Stimulated activated naive B cell treated with anti-CD40 and anti-IgM and Interleukin-4, amounts not matched to agents 10 μg/mL and 1 μg/mL and 100 μg/mL, for 72 hours (primary cell): ENCODE measurements at regions not wholly inside any gene's neighbourhood (a gene's known extent, or its start where the extent isn't known, plus 50 kb on each side); places are given as distances from the start of the nearest gene placed in this dataset.

Experiments used
- ATAC-seq, 2 donors: fragments of 150-1000 bp; cut with Tn5 transposase; replicated peaks; 2 replicates each; pipeline ENCODE4 v1.10.0; 2021; ENCODE audit warnings: moderate library complexity in 1 of 2
- DNase-seq: peaks from one replicate; pipeline ENCODE4 v3.0.0; 2021
- H3K27ac Mint-ChIP-seq: one replicate; pipeline ENCODE4 v1.8.0; 2022; ENCODE audit warnings: mild to moderate bottlenecking, mixed read lengths
- H3K27me3 Mint-ChIP-seq, 2 donors: one replicate each; pipeline ENCODE4 v1.8.0; 2022; ENCODE audit warnings: mixed read lengths in 2 of 2
- H3K36me3 Mint-ChIP-seq, 2 donors: one replicate each; pipeline ENCODE4 v1.8.0; 2022; ENCODE audit warnings: mixed read lengths in 2 of 2, mild to moderate bottlenecking in 1 of 2
- H3K4me1 Mint-ChIP-seq, 2 donors: one replicate each; pipeline ENCODE4 v1.8.0; 2022; ENCODE audit warnings: mixed read lengths in 2 of 2, mild to moderate bottlenecking in 1 of 2
- H3K4me3 Mint-ChIP-seq, 2 donors: one replicate each; pipeline ENCODE4 v1.8.0; 2022; ENCODE audit warnings: mild to moderate bottlenecking in 2 of 2, mixed read lengths in 2 of 2, moderate library complexity in 1 of 2
- H3K9me3 Mint-ChIP-seq, 2 donors: one replicate each; pipeline ENCODE4 v1.8.0; 2022; ENCODE audit warnings: mixed read lengths in 2 of 2, mild to moderate bottlenecking in 1 of 2

GRCh38 chr2:185607945-185608344, 130.7 kb upstream of the FSIP2 start:
- ATAC-seq: no peak
- no peaks in the 10 kb centered on the region for H3K36me3 Mint-ChIP-seq
- no peaks in the 10 kb centered on the region for H3K27me3 Mint-ChIP-seq
- H3K4me1 Mint-ChIP-seq: no peaks in the 10 kb centered on the region
- H3K27ac Mint-ChIP-seq: no peak overlapping the region
- no peak for DNase-seq
- peaks cover 0 to 1% of the 10 kb centered on the region in 2 donors for H3K9me3 Mint-ChIP-seq
- H3K4me3 Mint-ChIP-seq: no peak overlapping the region

- DNase-seq: no peak
- Mint-ChIP-seq H3K9me3 (peaks cover 0 to 1% of the 10 kb centered on the region in 2 donors), H3K4me1 (no peaks in the 10 kb centered on the region), H3K27ac (no peak overlapping the region), H3K36me3 (no peaks in the 10 kb centered on the region), H3K27me3 (no peaks in the 10 kb centered on the region), H3K4me3 (no peak overlapping the region)
- ATAC-seq: no peak
These were observed 129.8 kb upstream of the FSIP2 start for GRCh38 chr2:185608799-185609198.

- H3K4me3 Mint-ChIP-seq: no peak overlapping the region
- no peaks in the 10 kb centered on the region for H3K27me3 Mint-ChIP-seq
- H3K9me3 Mint-ChIP-seq: peaks cover 4 to 5% of the 10 kb centered on the region in 2 donors
- no peak overlapping the region for H3K27ac Mint-ChIP-seq
- no peaks in the 10 kb centered on the region for H3K4me1 Mint-ChIP-seq
- no peaks in the 10 kb centered on the region for H3K36me3 Mint-ChIP-seq
- ATAC-seq (no peak), DNase-seq (no peak)
These were observed 128.3 kb upstream of the FSIP2 start for GRCh38 chr2:185610301-185610700.

- Mint-ChIP-seq H3K36me3 (no peaks in the 10 kb centered on the region), H3K4me1 (no peaks in the 10 kb centered on the region), H3K4me3 (no peak overlapping the region), H3K9me3 (peaks cover 8 to 13% of the 10 kb centered on the region in 2 donors), H3K27me3 (no peaks in the 10 kb centered on the region), H3K27ac (no peak overlapping the region)
- no peak for DNase-seq
- no peak for ATAC-seq
These were observed 120.0 kb upstream of the FSIP2 start for GRCh38 chr2:185618625-185619024.

- no peak for DNase-seq
- no peak overlapping the region for H3K4me3 Mint-ChIP-seq
- H3K27me3 Mint-ChIP-seq: no peaks in the 10 kb centered on the region
- no peaks in the 10 kb centered on the region for H3K36me3 Mint-ChIP-seq
- no peaks in the 10 kb centered on the region for H3K4me1 Mint-ChIP-seq
- no peak overlapping the region for H3K27ac Mint-ChIP-seq
- H3K9me3 Mint-ChIP-seq: no peaks in the 10 kb centered on the region
- no peak for ATAC-seq
These were observed 113.0 kb upstream of the FSIP2 start for GRCh38 chr2:185625604-185626003.

GRCh38 chr2:185628985-185629384, 109.6 kb upstream of the FSIP2 start:
- Mint-ChIP-seq H3K27ac (no peak overlapping the region), H3K36me3 (no peaks in the 10 kb centered on the region)
- no peak for ATAC-seq

GRCh38 chr2:185633621-185634020, 105.0 kb upstream of the FSIP2 start:
- H3K4me1 Mint-ChIP-seq: no peaks in the 10 kb centered on the region
- ATAC-seq (no peak), DNase-seq (no peak)
- H3K4me3 Mint-ChIP-seq: no peak overlapping the region
- H3K9me3 Mint-ChIP-seq: peaks cover 0 to 2% of the 10 kb centered on the region in 2 donors
- H3K27me3 Mint-ChIP-seq: no peaks in the 10 kb centered on the region
- no peak overlapping the region for H3K27ac Mint-ChIP-seq
- H3K36me3 Mint-ChIP-seq: no peaks in the 10 kb centered on the region

More at GRCh38 chr2:185628985-185629384, 109.6 kb upstream of the FSIP2 start:
- DNase-seq: no peak
- no peaks in the 10 kb centered on the region for H3K4me1 Mint-ChIP-seq
- no peak overlapping the region for H3K4me3 Mint-ChIP-seq
- H3K9me3 Mint-ChIP-seq: no peaks in the 10 kb centered on the region
- H3K27me3 Mint-ChIP-seq: no peaks in the 10 kb centered on the region

GRCh38 chr2:185638771-185639170, 99.8 kb upstream of the FSIP2 start:
- Mint-ChIP-seq H3K4me1 (no peaks in the 10 kb centered on the region), H3K27me3 (no peaks in the 10 kb centered on the region), H3K27ac (no peak overlapping the region), H3K9me3 (peaks cover 0 to 3% of the 10 kb centered on the region in 2 donors), H3K36me3 (no peaks in the 10 kb centered on the region), H3K4me3 (no peak overlapping the region)
- ATAC-seq: no peak
- DNase-seq: no peak

GRCh38 chr2:185640588-185640987, 98.0 kb upstream of the FSIP2 start:
- peaks cover 0 to 2% of the 10 kb centered on the region in 2 donors for H3K9me3 Mint-ChIP-seq
- no peaks in the 10 kb centered on the region for H3K27me3 Mint-ChIP-seq
- H3K27ac Mint-ChIP-seq: no peak overlapping the region
- no peaks in the 10 kb centered on the region for H3K4me1 Mint-ChIP-seq
- no peaks in the 10 kb centered on the region for H3K36me3 Mint-ChIP-seq
- H3K4me3 Mint-ChIP-seq: no peak overlapping the region
- DNase-seq (no peak), ATAC-seq (no peak)

GRCh38 chr2:185643434-185643833, 95.2 kb upstream of the FSIP2 start:
- Mint-ChIP-seq H3K27ac (no peak overlapping the region), H3K9me3 (peaks cover 1 to 6% of the 10 kb centered on the region in 2 donors), H3K4me3 (no peak overlapping the region), H3K36me3 (no peaks in the 10 kb centered on the region), H3K4me1 (no peaks in the 10 kb centered on the region), H3K27me3 (no peaks in the 10 kb centered on the region)
- ATAC-seq (no peak), DNase-seq (no peak)

- no peaks in the 10 kb centered on the region for H3K27me3 Mint-ChIP-seq
- DNase-seq (no peak), ATAC-seq (no peak)
- no peaks in the 10 kb centered on the region for H3K36me3 Mint-ChIP-seq
- no peaks in the 10 kb centered on the region for H3K4me1 Mint-ChIP-seq
- H3K9me3 Mint-ChIP-seq: peaks cover 1 to 6% of the 10 kb centered on the region in 2 donors
- H3K27ac Mint-ChIP-seq: no peak overlapping the region
- H3K4me3 Mint-ChIP-seq: no peak overlapping the region
These were observed 93.8 kb upstream of the FSIP2 start for GRCh38 chr2:185644828-185645227.

- Mint-ChIP-seq H3K4me3 (no peak overlapping the region), H3K4me1 (no peaks in the 10 kb centered on the region), H3K9me3 (peaks cover 1 to 6% of the 10 kb centered on the region in 2 donors), H3K27me3 (no peaks in the 10 kb centered on the region), H3K27ac (no peak overlapping the region), H3K36me3 (no peaks in the 10 kb centered on the region)
- ATAC-seq: no peak
- no peak for DNase-seq
These were observed 93.1 kb upstream of the FSIP2 start for GRCh38 chr2:185645529-185645928.

GRCh38 chr2:185658750-185659149, 79.9 kb upstream of the FSIP2 start:
- ATAC-seq (no peak), DNase-seq (no peak)
- H3K9me3 Mint-ChIP-seq: no peaks in the 10 kb centered on the region
- no peaks in the 10 kb centered on the region for H3K4me1 Mint-ChIP-seq
- H3K27me3 Mint-ChIP-seq: no peaks in the 10 kb centered on the region
- no peak overlapping the region for H3K4me3 Mint-ChIP-seq
- no peaks in the 10 kb centered on the region for H3K36me3 Mint-ChIP-seq
- H3K27ac Mint-ChIP-seq: no peak overlapping the region

GRCh38 chr2:185663811-185664210, 74.8 kb upstream of the FSIP2 start:
- ATAC-seq (no peak), DNase-seq (no peak)
- H3K36me3 Mint-ChIP-seq: no peaks in the 10 kb centered on the region
- no peaks in the 10 kb centered on the region for H3K27me3 Mint-ChIP-seq
- H3K4me3 Mint-ChIP-seq: no peak overlapping the region
- H3K9me3 Mint-ChIP-seq: peaks cover 0 to 2% of the 10 kb centered on the region in 2 donors
- H3K27ac Mint-ChIP-seq: no peak overlapping the region
- H3K4me1 Mint-ChIP-seq: no peaks in the 10 kb centered on the region

- no peaks in the 10 kb centered on the region for H3K4me1 Mint-ChIP-seq
- DNase-seq (no peak), ATAC-seq (no peak)
- H3K9me3 Mint-ChIP-seq: peaks cover 0 to 2% of the 10 kb centered on the region in 2 donors
- no peaks in the 10 kb centered on the region for H3K36me3 Mint-ChIP-seq
- H3K27ac Mint-ChIP-seq: no peak overlapping the region
- H3K4me3 Mint-ChIP-seq: no peak overlapping the region
- H3K27me3 Mint-ChIP-seq: no peaks in the 10 kb centered on the region
These were observed 74.2 kb upstream of the FSIP2 start for GRCh38 chr2:185664384-185664783.

- H3K9me3 Mint-ChIP-seq: peaks cover 0 to 2% of the 10 kb centered on the region in 2 donors
- no peak for DNase-seq
- H3K4me3 Mint-ChIP-seq: no peak overlapping the region
These were observed 73.3 kb upstream of the FSIP2 start for GRCh38 chr2:185665251-185665814.

More at GRCh38 chr2:185665251-185665814, 73.3 kb upstream of the FSIP2 start:
- H3K27me3 Mint-ChIP-seq: no peaks in the 10 kb centered on the region
- H3K36me3 Mint-ChIP-seq: no peaks in the 10 kb centered on the region
- H3K4me1 Mint-ChIP-seq: no peaks in the 10 kb centered on the region
- ATAC-seq: no peak
- H3K27ac Mint-ChIP-seq: no peak overlapping the region
